DOHH2 (cell line): ENCODE measurements at regions not wholly inside any gene's neighbourhood (a gene's known extent, or its start where the extent isn't known, plus 50 kb on each side); places are given as distances from the start of the nearest gene placed in this dataset.

Experiments used
- EZH2phosphoT487 ChIP-seq: fragments of 200-600 bp; sonication (generic); IDR thresholded peaks from 2 replicates; pipeline ENCODE4 v1.6.1; 2017; ENCODE audit warnings: borderline replicate concordance, mild to moderate bottlenecking, antibody characterized with exemption, low read length, moderate library complexity, mixed read lengths
- TF ChIP-seq, protein P1 (sequence below): fragments of 200-600 bp; sonication (generic); IDR thresholded peaks from one replicate; pipeline ENCODE4 v1.5.1; 2014; ENCODE audit warnings: antibody characterized with exemption, mild to moderate bottlenecking, low read depth, low read length; ENCODE audit not compliant: poor library complexity, severe bottlenecking

DNA sequence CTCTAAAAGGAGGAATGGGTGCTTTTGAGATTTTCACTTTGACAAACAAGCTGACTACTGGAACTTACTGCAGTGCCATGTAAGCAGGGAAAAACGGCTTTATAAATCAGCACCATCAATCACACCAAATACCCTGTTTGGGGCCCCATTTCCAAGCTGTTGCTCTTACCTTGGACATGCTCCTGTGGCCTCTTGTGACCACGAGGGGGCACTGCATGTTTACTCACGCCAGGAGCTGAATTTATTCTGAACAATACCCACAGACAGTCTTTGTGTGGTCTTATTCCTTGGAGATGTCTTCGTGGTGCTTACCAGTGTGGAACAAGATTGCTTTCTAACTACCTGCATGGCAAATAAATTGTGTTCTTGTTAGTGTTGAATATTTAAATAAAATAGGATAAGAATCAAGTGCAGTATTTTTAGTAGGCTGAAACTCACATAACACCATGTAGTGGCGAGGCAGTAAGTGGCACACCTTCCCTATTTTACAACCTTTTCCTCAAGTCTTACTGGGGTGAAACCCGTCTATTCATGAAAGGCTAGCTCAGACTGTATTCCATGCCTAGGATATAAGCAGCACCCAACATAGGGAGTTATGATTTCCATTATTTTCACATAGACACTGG lies 155.5 kb upstream of the NMUR2 start:
- TF ChIP-seq, protein P1, sequence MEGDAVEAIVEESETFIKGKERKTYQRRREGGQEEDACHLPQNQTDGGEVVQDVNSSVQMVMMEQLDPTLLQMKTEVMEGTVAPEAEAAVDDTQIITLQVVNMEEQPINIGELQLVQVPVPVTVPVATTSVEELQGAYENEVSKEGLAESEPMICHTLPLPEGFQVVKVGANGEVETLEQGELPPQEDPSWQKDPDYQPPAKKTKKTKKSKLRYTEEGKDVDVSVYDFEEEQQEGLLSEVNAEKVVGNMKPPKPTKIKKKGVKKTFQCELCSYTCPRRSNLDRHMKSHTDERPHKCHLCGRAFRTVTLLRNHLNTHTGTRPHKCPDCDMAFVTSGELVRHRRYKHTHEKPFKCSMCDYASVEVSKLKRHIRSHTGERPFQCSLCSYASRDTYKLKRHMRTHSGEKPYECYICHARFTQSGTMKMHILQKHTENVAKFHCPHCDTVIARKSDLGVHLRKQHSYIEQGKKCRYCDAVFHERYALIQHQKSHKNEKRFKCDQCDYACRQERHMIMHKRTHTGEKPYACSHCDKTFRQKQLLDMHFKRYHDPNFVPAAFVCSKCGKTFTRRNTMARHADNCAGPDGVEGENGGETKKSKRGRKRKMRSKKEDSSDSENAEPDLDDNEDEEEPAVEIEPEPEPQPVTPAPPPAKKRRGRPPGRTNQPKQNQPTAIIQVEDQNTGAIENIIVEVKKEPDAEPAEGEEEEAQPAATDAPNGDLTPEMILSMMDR, result peak; percentile 78
- no peak for TF ChIP-seq EZH2phosphoT487
